GM21515 (cell line): ENCODE measurements at regions not wholly inside any gene's neighbourhood (a gene's known extent, or its start where the extent isn't known, plus 50 kb on each side); places are given as distances from the start of the nearest gene placed in this dataset.

Experiments used
- ATAC-seq: cut with Tn5 transposase; IDR thresholded peaks from one replicate; pipeline ENCODE4 v1.9.1; 2021; ENCODE audit not compliant: unreplicated experiment

DNA sequence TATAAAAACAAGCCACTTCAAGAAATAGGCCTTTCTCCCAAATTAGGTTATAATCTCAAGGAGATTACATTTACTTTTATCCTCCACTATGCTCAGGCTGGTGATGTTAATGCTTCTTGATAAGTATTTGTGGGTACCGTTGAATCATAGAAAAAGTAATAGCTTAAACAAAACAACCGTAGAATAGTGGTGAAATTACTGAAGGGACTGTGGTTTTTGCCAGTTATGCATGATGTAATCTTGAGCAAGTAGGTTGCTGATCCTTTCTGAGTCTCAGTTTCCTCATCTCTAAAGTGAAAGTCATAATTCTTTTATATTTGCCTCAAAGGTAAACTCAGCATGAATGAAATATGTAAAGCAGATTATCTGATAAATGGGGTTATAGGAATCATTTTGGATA, 187.3 kb upstream of the JAG1 start:
- ATAC-seq: no peak

DNA sequence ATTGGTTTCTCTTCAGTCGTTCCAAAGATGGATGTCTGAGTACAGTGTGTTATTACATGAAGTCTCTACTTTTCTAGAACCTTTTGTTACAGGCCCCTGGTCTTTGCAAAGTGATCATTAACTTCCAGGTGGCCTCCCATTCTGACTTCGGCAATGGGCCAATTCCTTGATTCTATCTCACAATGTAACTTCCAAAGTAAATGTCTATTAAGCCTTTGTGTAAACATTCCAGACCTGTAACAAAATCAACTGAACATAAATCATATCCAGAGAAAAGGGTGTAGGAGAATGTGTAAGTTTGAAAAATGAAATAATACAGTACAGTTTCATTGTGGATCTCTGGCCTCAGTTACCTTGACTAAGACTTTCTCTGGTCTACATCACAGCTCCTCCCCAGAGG, 187.8 kb upstream of the JAG1 start:
- no peak for ATAC-seq

DNA sequence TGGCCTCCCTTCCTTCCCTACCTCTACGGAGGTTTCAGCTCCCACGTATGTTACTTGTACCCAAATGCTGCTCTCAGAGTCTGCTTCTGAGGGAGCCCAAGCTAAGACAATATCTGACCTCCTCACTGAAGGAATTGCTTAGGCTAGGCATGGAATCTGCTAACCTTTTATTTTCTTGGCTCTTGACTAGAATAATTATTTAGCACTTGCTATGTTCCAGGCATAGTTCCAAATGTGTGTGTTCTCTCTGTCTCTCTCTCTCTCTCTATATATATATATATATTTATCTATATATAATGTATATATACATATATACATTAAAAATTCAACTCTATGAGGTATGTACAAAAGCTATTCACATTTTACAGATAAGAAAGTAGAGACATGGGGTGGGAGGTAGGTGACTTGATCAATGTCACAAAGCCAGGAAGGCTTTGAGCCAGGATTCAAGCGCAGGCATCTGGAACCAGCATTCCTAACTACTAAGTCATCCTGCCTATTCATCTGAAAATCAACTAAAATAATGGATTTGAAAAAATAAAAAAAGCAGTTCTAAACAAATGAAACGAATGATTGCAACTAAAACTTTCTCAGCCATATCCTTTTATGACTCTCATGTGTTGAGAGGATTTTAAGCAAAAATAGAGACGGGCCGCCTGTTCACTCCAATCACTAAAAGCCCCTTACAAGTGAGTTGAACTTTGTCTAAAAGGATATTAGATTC, 189.7 kb upstream of the JAG1 start:
- ATAC-seq: no peak

DNA sequence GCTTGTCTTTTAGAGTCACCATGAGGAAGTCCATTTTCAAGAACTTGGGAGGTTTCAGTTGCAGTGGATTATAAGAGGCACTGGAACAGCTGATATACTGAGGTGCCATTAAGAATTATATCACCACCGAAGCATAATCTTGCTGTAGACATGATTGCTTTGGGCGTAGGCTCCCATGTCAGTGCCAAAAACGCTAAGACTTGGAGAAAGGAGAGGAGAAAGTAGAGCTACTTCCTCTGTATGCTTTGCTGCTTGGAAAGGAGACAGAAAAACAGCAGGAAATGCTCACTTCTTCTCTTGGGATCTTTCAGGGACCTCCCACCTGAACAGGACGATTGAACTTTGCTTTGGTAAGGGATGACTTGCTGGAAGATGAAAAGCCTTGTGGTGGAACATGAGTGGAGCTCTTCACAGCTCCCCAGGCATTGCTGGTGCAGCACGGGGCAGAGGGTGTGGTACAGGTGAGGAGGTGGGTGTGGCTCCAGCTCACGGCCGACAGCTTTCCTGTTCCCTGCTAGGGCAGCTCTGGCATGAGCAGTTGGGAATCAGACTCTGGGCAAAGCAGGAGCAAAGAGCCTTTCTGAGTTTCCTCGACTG, 190.4 kb upstream of the JAG1 start:
- no peak for ATAC-seq

DNA sequence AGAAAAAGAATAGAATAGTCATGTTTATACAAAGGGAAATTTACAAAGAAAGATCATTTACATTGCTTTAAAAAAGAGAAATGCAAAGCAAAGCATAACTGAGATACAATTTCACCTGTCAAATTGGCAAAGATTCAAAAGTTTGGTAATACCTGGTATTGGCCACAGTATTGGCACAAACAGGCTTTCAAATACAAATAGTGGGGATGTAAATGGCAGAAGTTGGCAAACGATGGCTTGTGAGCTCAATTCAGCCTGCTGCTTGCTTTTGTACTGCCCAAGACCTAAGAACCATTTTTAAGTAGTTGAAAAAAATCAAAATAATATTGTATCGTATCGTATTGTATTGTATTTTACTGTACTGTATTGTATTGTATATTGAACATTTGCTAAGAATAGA, 194.5 kb upstream of the JAG1 start:
- ATAC-seq: no peak

DNA sequence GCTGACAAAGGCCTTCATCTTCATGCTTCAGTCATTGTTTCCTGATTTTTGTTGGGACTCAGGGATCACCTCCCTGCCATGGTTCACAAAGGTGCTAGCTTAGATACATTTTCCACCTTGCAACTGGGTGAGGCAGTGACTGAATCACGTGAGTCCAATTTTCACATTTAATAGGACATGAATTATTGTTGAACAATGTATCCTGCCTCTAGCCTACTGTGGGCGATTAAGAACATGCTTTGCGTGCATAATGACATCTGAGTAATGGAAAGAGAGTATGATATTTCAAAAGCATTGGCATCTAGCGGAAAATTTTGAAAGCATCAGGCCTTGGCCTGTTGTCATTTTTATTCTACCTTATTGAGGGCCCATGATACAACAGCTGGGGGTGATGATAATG, 199.2 kb upstream of the JAG1 start:
- no peak for ATAC-seq

DNA sequence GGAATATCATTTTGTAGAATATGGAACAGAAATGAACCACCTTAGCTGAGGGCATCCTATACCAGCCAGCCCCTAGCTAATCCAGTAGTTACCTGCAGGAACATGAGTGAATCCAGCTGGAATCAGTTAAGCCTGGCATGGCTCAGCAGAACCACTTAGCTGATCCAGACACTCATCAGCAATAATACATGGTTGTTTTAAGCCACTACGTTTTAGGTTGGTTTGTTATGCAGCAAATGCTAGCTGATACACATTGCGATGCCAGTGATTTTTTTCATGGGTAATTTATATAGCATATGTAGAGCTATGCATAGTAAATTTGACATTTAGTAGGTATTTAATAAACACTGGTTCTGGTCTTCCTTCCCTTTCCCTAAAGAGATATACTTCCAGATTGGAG, 201.9 kb upstream of the JAG1 start:
- ATAC-seq: no peak

DNA sequence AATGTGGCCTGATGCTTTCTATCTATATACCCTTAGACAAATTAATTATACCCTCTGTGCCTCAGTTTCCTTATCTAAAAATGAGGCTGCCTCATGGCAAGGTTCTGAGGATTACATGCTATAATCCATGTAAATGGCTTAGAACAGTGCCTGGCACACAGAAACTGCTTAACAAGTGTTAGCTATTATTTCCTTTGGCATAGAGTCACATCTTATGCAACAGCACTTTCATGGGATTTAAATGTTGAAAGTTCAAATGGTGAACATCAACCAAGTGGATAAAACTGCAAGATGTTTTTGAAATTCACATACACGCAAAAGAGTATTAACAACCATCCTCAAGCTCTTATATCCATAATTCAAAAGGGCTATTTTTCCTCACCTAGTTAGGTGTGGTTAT, 202.8 kb upstream of the JAG1 start:
- no peak for ATAC-seq

DNA sequence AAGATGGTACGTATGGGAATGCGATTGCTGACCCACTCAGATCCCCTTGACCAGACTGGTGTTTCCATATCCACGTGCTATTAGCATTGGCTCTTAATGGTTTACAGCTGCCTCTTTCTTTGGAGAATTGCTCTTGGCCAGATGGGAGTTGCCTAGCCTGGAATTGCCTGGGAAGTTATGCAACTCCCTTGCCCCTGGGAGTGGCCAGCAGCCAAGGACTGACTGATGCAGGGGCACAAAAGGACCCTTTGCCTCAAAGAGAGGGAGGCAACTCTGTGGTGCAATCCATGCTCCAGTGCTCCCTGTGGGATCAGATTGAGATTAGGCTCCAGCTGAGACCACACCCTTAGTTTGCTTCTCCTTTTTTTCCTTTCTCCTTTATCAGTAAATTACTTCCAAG, 203.5 kb upstream of the JAG1 start:
- no peak for ATAC-seq

DNA sequence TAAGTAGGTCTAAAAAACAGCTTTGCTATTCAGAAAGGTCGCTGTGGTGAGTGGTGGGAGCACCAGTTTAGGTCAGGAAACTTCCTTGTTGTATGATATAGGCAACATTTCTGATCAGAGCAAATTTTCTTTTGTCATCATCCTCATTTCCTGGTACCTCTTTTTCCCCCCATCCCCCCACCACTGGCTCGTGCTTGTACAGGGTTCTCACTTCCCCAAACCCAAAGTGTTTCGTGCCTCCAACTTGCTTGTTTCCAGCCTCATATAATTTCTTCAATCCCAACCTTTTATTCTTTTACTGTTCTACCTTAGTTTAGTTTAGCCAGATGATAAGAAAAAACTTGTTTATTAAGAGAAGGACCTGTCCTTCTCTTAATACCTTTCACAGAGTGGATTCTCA, 209.4 kb upstream of the JAG1 start:
- no peak for ATAC-seq

DNA sequence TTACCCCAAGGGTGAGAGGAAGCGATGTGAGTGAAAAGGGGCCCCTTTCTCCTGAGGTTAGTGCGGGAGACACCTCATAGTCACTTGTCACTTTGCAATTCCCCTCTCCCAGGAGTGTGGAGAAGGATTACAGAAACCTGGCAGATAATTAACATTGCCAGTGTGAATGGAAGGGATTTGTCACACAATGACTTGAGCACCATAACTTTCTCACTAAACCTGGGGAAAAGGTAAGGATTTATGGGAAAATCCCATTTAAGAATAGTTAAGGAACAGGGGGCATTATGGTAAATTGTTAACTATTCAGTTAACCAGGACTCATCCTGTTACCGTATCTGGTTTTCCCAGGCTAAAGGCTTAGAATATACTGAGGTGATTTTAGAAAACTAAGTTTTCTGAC, 219.5 kb upstream of the JAG1 start:
- ATAC-seq: no peak

DNA sequence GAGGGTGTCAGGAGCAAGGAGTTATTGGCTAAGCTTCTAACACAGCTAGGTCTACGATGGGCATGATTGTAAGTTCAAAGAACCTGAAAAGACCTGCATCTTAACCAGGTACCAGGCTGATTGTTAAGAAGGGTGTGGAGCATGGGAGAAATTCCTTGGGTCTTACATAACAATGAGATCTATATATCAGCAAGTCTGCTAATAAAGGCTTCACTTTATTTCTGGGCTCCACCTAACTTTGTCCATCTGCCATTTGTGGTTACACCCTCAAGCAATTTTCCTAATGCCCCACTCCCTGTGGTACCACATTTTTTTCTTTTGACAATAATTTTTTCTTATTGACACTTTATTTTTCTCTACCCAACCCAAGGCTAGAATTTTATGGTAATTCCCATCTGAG, 223.5 kb upstream of the JAG1 start:
- ATAC-seq: no peak

DNA sequence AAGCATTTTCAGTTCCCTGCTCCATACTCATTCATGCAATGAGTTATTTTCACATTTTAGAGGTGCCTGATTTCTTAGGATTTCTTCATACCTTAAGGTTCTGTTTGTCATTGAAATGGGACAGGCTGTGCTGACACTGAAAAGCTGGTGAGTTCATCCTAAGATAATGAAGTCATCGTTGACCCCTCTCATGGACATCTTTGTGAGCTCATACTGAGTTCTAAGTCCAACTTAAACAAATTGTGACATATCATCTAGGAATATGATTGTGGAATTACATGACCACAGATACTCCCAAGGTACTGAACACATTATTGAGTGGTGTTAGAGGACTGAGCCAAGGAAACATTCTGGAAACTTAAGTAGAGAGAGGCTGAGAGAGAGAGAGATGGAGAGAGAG, 224.8 kb upstream of the JAG1 start:
- no peak for ATAC-seq

DNA sequence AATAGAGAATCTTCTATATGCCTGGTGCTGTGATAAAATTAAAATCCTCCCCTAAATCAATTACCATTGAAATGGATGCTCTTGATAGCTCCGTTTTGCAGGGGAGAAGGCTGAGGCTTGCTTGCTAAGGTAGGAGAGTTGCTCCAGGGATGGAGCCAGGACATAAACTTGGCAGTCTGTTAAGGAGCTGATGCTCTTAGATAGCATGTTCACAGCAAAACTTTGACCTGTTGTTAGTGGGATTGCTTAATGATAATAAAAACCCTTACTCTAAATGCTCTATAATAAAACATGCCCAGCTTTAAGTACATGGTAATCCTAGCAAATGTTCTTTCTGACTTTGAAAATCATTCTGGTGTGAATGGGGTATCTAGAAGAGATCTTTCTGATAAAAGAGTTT, 228.4 kb upstream of the JAG1 start:
- no peak for ATAC-seq

DNA sequence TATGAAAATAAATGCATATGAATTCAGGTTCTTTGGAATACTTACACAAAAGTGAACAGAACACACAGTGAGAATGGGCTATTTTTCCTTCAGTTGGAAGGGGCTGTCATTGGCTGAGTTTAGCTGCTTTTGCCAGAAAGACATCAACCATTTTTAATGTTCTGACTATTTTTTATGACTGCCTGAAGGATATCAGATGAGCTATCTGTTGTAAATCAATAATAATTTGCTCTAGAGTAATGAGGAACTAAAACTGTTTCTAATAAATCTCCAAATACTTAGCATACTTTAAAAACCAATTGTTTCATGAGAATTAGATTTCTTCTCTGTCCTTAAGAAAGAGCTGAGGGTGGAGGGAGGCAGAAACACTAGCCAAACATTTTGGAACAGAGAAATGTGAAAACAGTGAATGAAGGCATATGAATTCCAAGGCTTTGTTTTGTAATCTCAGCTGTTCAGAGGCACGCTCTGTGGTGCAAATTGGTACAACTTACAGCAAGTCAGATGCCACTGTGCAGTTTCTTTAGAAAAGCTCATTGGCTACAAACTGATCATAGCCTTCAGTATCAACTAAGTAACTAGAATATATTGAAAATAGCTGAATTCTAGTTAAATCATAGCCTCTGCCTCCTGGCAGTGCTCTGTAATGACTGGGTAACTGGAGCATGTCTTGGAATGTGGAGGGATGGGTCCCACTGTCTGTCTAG, 228.9 kb upstream of the JAG1 start:
- no peak for ATAC-seq

DNA sequence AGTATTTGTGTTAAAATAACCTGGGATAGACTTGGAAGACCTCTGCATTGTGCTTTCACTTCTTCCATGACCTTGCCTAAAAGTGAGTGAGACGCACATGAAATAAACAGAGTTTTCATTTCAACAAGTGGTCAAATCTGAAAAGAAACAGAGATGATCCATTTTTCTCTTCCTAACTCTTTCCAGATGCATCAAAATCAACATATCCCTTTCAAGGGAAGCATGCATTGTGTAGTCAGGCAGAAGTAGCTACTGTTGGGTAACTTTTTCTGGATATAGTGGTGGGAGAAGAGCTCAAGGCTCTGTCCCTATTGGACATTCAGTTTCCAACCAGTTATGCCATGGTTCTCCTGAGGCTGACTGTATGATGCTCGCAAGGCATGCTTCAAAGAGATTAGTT, 233.0 kb upstream of the JAG1 start:
- no peak for ATAC-seq

DNA sequence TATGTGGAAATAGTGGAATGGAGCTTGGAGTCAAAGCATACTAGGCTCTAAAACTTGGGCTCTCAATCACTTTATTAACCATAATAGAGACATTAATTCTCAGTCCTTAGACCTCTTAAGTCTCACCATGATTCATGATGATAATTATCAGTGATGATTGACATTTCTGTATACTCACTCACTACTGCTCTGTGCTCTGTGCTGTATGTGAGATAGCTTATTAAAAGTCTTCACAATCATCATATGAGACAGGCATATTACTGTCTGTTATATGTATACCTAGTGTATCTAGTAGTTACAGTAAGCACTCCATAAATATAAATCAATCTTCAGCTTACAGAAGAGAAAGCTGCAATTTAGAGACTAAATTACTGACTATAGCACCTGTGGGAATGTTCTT, 236.0 kb upstream of the JAG1 start:
- ATAC-seq: no peak

DNA sequence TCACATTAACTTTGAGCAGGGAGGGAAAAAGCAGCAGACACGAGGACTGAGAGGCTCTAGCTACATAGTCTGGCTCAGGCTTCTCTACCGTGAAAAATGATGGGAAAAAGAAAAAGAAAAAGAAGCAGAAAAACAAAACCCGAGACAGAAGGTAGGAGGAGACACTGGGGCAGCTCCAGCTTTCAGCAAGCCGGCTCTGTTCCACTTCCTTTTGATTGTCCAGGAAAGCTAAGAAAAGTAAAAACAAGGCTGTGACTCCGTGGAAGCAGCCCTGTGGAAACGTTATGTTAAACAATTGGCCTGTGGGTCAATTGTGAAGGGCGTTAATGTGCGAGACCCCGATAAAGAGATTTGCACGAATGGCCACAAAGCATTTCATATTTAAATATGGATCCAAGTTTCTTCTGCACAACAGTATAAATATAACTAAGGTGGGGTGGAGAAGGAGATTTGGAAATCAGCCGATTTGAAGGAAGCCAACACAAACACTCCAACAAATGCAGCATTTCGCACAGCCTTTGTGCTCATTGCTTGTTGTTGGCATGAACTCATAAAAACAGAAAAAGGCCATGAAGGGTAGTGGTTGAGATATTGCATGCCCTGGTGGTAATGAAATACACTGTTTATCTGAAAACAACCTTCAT, 236.9 kb upstream of the JAG1 start:
- no peak for ATAC-seq

DNA sequence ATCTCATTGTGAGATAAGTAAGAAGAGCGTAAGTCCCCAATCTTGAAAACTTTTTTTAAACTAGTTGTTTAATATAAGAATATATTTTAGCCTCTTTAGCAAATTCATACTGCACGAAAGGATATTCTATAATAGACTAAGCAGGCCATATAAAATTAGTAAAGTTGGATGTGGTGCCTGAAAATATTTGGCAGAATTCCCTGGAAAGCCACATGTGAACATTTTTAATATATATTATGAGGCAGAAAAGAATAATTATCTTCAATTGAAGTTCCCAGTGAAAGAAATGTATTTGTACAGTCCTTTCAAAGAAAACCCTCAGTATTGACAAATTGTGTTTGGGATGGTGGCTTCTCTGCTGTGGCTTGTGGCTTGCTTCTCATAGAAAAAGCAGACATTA, 237.5 kb upstream of the JAG1 start:
- no peak for ATAC-seq

DNA sequence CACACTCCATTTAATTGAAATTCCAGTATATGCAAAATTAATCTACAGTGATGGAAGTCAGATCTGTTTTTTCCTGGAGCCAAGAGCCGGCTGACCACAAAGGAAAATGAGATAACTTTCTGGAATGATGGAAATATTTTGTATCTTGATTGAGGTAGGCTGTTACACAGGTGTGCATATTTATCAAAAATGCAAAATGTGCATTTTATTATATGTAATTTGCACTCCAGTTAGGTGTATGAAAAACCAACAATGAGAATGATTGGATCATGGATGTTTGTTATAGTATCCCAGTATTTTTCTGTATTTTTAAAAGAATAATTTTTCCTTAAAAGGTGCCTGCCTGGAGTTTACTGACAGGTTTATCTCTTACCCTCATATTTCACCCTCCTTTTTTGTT, 242.0 kb upstream of the JAG1 start:
- no peak for ATAC-seq

DNA sequence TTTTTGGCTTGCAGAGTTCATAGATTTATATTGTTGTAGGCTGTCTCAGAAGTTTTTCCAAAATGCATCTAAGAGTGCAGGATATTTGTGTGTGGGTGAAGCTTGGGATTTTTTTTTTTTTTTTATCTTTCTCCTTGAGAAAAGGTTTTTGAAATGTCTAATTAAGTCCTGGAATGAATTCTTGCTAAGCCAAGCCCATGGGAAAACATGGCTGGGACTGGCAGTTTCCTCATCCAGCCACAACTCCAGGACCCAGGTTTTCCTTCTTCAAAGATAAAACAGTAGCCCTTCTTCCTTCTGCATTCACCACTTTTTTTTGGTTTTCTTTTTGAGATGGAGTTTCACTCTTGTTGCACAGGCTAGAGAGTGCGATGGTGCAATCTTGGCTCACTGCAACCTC, 242.5 kb upstream of the JAG1 start:
- ATAC-seq: no peak

DNA sequence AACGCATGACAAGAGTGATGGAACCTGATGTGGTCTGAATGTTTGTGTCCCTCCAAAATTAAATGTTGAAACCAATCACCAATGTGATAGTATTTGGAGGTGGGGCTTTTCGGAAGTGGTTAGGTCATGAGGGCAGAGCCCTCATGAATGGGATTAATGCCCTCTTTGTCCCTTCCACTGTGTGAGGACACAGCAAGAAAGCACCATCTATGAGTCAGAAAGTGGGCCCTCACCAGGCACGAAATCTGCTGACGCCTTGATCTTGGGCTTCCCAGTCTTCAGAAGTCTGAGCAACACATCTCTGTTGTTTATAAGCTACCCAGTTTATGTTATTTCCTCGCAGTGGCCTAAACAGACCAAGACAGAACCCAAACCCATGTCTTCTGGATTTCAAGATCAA, 244.0 kb upstream of the JAG1 start:
- ATAC-seq: no peak
